Fibroblast of mammary gland (primary cell): ENCODE measurements at regions not wholly inside any gene's neighbourhood (a gene's known extent, or its start where the extent isn't known, plus 50 kb on each side); places are given as distances from the start of the nearest gene placed in this dataset.

ENCODE experiments used
- DNase-seq: peaks from one replicate; pipeline ENCODE4 v3.0.0-alpha.2; 2010; ENCODE audit warnings: low read depth
- H3K4me3 ChIP-seq: 2 replicates; pipeline ENCODE4 v1.5.1; 2011; ENCODE audit warnings: low read depth, mild to moderate bottlenecking, low read length, moderate library complexity; ENCODE audit not compliant: control insufficient read depth
- CTCF ChIP-seq: conservative IDR thresholded peaks from 2 replicates; pipeline ENCODE4 v1.5.1; 2011; ENCODE audit warnings: low read depth, low read length, inconsistent platforms; ENCODE audit not compliant: control insufficient read depth, insufficient read depth

DNA sequence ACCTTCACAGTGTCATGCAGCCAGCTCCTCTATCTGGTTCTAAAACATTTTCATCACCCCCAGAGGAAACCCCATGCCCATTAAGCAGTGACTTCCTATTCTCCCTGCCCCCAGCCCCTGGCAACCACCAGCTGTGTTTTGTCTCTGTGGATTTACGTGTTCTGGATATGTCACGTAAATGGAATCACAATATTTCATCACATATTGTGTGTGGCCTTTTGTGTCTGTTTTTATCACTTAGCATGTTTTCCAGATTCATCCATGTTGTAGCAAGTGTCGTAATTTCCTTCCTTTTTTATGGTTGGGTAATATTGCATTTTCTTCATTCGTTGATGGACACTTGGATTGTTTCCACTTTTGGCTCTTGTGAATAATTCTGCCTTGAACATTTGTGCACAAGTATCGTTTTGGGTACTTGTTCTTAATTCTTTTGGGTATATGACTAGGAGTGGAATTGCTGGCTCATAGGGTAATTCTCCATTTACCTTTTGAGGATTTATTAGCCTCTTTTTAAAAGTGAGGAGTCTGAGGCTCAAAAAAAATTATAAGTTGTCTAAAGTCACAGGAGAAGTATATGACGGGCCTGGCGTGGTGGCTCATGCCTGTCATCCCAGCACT, 127.0 kb downstream of the MRPS6 start:
- H3K4me3 ChIP-seq = no peak overlapping the region
- DNase-seq = peak; percentile 10
- TF ChIP-seq CTCF = no peak

- no peak for TF ChIP-seq CTCF
- DNase-seq = no peak
- no peak overlapping the region for H3K4me3 ChIP-seq
Observed at GRCh38 chr21:34201001-34201400, 127.6 kb downstream of the MRPS6 start.

- no peak for TF ChIP-seq CTCF
- peak overlapping the region; percentile 41 for H3K4me3 ChIP-seq
- DNase-seq = no peak
Observed at GRCh38 chr21:34201481-34201858, 128.1 kb downstream of the MRPS6 start.

DNA sequence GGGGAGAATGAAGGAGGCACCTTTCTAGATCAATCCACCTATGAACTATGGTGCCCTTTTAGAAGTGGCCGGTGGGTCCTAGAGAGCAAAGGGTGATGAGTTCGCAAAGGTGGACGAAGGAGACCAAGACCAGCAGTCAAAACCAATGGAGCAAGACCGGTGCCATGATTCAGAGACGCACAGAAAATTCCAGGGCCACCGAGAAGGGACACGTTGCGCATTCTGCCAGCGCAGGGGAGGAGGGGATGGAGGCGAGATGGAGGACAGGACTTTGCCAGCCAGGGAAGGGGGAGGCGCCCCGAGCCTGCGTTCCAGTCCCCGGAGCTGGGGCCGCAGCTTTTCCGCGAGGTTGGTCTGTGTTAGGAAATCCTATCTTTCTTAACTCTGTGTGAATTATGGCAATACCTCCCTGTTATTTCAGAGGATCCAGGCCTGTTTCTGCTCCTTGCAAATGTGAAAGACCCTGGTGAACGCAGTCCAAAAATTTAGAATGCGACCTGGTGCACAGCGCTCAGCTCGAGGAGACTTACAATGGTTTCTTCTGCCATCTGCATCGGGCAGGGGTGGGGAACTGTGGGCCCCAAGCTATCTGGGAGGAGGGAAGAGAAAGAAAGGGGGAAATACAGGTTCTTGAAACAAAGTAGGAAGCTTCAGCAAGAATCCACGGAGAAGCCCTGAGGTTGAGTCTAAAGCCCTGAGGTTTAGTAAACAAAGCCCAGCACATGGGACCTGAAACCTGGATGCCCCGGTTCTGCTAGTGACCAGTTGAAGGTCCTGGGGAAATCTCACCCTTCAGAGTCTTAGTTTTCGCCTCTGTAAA, 129.4 kb downstream of the MRPS6 start:
- no peak for TF ChIP-seq CTCF
- H3K4me3 ChIP-seq = no peak overlapping the region
- no peak for DNase-seq

DNA sequence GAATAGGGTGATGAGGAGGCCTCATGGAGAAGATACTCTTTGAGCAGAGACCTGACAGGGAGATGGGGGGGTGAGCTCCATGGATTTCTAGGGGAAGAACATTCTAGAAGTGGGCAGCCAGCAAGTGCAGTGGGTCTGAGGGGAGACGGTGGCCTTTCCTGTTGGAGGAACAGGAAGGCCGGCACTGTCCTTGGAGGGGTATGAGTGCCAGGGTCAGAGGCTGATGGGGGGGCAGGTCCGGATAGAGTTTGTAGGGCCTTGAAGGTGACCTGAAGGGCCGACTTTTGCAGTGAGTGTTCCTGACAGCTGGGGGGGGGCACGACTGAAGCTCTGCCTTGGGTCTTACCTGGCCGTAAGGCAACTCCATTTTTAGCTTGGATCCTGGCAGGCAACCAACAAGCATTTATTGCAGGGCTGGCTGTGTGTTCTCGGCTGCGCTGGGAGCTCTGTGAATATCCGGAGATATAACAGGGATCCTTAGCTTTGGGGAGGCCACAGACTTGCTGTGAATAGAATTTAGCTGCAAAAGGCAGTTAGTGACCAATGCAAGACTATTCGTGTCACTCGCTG, 130.6 kb downstream of the MRPS6 start:
- DNase-seq = no peak
- no peak overlapping the region for H3K4me3 ChIP-seq
- TF ChIP-seq CTCF = no peak

DNA sequence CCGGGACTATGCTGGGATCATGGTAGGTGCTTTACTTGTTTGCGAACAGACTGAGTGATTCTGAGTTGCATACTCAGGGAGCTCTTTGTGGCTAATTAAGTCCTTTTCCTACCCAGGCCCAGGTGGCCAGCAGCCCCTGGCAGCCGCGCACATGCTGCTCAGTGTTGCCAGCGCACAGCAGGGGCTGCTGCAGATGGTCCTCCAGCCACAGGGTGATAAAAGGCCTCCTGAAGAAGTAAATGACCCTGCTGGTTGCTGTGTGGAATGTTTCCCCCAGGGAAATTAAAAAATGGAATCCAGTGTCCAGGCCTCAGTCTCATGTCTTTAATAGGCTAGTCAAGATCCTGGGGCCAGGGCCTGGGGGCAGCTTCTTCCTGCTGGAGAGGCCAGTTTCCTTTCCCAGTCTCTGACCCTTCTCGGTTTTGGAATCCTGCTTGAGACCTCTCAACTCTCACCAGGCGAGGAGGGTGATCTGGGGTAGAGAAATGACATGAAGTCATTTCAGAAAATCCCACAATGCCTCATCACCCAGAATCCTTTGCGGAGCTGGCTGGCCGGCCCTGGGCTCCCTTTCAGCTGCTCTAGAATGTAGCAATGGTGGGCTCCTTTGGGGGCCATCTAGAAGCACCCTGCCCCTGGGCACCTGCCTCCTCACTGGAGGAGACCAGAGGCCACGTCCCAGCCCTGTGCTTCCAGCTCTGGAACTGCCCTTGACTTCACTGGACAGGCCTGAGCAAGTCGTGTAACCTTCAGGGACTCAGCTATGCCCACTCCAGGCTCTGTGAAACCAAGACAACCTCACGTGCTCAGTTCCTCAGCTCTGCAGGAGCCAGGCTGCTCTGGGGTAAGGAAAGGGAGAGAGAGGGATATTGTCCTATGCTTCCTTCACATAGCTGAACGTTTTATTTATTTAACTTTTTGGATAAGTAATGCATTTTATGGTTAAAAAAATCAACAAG, 131.4 kb downstream of the MRPS6 start:
- TF ChIP-seq CTCF = no peak
- no peak overlapping the region for H3K4me3 ChIP-seq
- DNase-seq = no peak
